ENCODE measurements at regions not wholly inside any gene's neighbourhood (a gene's known extent, or its start where the extent isn't known, plus 50 kb on each side); places are given as distances from the start of the nearest gene placed in this dataset.

GRCh38 chr5:159784993-159785392 is 131.3 kb upstream of the ADRA1B start:
- H3K27me3 ChIP-seq (ENCODE audit: control insufficient read depth in 1 of 2, insufficient read depth in 2 of 2, low read length in 1 of 2) = no peaks in the 10 kb centered on the region

GRCh38 chr5:159785656-159786055 is 130.6 kb upstream of the ADRA1B start:
- Histone ChIP-seq H3K36me3 (ENCODE audit: control insufficient read depth in 1 of 2, insufficient read depth in 2 of 2, low read length in 1 of 2) (no peaks in the 10 kb centered on the region), H3K27ac (ENCODE audit: low read depth in 1 of 2, low read length in 2 of 2) (peak overlapping the region; percentile 9 to 14), H3K9me3 (ENCODE audit: control insufficient read depth, low read length) (no peaks in the 10 kb centered on the region), H3K4me1 (ENCODE audit: control insufficient read depth in 1 of 2, insufficient read depth in 2 of 2, low read length in 2 of 2) (peaks cover 8 to 11% of the 10 kb centered on the region in 2 donors), H3K27me3 (ENCODE audit: control insufficient read depth in 1 of 2, insufficient read depth in 2 of 2, low read length in 1 of 2) (no peaks in the 10 kb centered on the region), H3K4me3 (ENCODE audit: low read length in 2 of 2) (no peak overlapping the region)
- 70 to 71% methylated on average over 3 of the region's 3 CpGs for WGBS, 2 donors
- DNase-seq = no peak
- intact Hi-C loops (cut with DNase I) = loop anchor here in 1 of 2 donors (5.0 kb wide), 1 partner anchor 97 kb away; no protein-coding TSS in a partner anchor
- ATAC-seq (ENCODE audit: low FRiP score) = no peak

More at GRCh38 chr5:159784993-159785392, 131.3 kb upstream of the ADRA1B start:
- H3K4me3 ChIP-seq (ENCODE audit: low read length in 2 of 2) = no peak overlapping the region
- no peak for ATAC-seq (ENCODE audit: low FRiP score)
- no peaks in the 10 kb centered on the region for H3K9me3 ChIP-seq (ENCODE audit: control insufficient read depth, low read length)
- no peak for DNase-seq
- H3K27ac ChIP-seq (ENCODE audit: low read depth in 1 of 2, low read length in 2 of 2) = peak overlapping the region in 1 of 2 donors; percentile 83
- no peaks in the 10 kb centered on the region for H3K36me3 ChIP-seq (ENCODE audit: control insufficient read depth in 1 of 2, insufficient read depth in 2 of 2, low read length in 1 of 2)
- peaks cover 12 to 16% of the 10 kb centered on the region in 2 donors for H3K4me1 ChIP-seq (ENCODE audit: control insufficient read depth in 1 of 2, insufficient read depth in 2 of 2, low read length in 2 of 2)
- intact Hi-C loops (cut with DNase I) = loop anchor here in 1 of 2 donors (5.0 kb wide), 2 partner anchors 97 to 127 kb away; no protein-coding TSS in a partner anchor

GRCh38 chr5:159786201-159786600 is 130.1 kb upstream of the ADRA1B start:
- no peak for DNase-seq

GRCh38 chr5:159786901-159787691 is 129.2 kb upstream of the ADRA1B start:
- WGBS, 2 donors = 19 to 26% methylated on average over 14 of the region's 14 CpGs
- Histone ChIP-seq H3K27me3 (ENCODE audit: control insufficient read depth in 1 of 2, insufficient read depth in 2 of 2, low read length in 1 of 2) (no peaks in the 10 kb centered on the region), H3K9me3 (ENCODE audit: control insufficient read depth, low read length) (no peaks in the 10 kb centered on the region), H3K4me3 (ENCODE audit: low read length in 2 of 2) (no peak overlapping the region), H3K27ac (ENCODE audit: low read depth in 1 of 2, low read length in 2 of 2) (peak overlapping the region; percentile 44 to 99), H3K36me3 (ENCODE audit: control insufficient read depth in 1 of 2, insufficient read depth in 2 of 2, low read length in 1 of 2) (no peaks in the 10 kb centered on the region), H3K4me1 (ENCODE audit: control insufficient read depth in 1 of 2, insufficient read depth in 2 of 2, low read length in 2 of 2) (peaks cover 3 to 4% of the 10 kb centered on the region in 2 donors)
- peak; percentile 49 to 89 for DNase-seq
- intact Hi-C loops (cut with DNase I) = loop anchor here in 1 of 2 donors (5.0 kb wide), 1 partner anchor 95 kb away; no protein-coding TSS in a partner anchor
- peak; percentile 86 for ATAC-seq (ENCODE audit: low FRiP score)

More at GRCh38 chr5:159786201-159786600, 130.1 kb upstream of the ADRA1B start:
- Histone ChIP-seq H3K27me3 (ENCODE audit: control insufficient read depth in 1 of 2, insufficient read depth in 2 of 2, low read length in 1 of 2) (no peaks in the 10 kb centered on the region), H3K4me3 (ENCODE audit: low read length in 2 of 2) (no peak overlapping the region), H3K36me3 (ENCODE audit: control insufficient read depth in 1 of 2, insufficient read depth in 2 of 2, low read length in 1 of 2) (no peaks in the 10 kb centered on the region), H3K9me3 (ENCODE audit: control insufficient read depth, low read length) (no peaks in the 10 kb centered on the region), H3K4me1 (ENCODE audit: control insufficient read depth in 1 of 2, insufficient read depth in 2 of 2, low read length in 2 of 2) (peaks cover 6 to 7% of the 10 kb centered on the region in 2 donors), H3K27ac (ENCODE audit: low read depth in 1 of 2, low read length in 2 of 2) (peak overlapping the region; percentile 44 to 93)
- intact Hi-C loops (cut with DNase I) = loop anchor here in 1 of 2 donors (5.0 kb wide), 1 partner anchor 96 kb away; no protein-coding TSS in a partner anchor
- 91 to 98% methylated on average over 3 of the region's 3 CpGs for WGBS, 2 donors
- ATAC-seq (ENCODE audit: low FRiP score) = no peak

GRCh38 chr5:159787837-159788236 is 128.4 kb upstream of the ADRA1B start:
- intact Hi-C loops (cut with DNase I) = loop anchor here in 1 of 2 donors (5.0 kb wide), 1 partner anchor 94 kb away; no protein-coding TSS in a partner anchor
- Histone ChIP-seq H3K27me3 (ENCODE audit: control insufficient read depth in 1 of 2, insufficient read depth in 2 of 2, low read length in 1 of 2) (no peaks in the 10 kb centered on the region), H3K4me1 (ENCODE audit: control insufficient read depth in 1 of 2, insufficient read depth in 2 of 2, low read length in 2 of 2) (peaks cover 3 to 4% of the 10 kb centered on the region in 2 donors), H3K9me3 (ENCODE audit: control insufficient read depth, low read length) (no peaks in the 10 kb centered on the region), H3K4me3 (ENCODE audit: low read length in 2 of 2) (no peak overlapping the region), H3K36me3 (ENCODE audit: control insufficient read depth in 1 of 2, insufficient read depth in 2 of 2, low read length in 1 of 2) (no peaks in the 10 kb centered on the region), H3K27ac (ENCODE audit: low read depth in 1 of 2, low read length in 2 of 2) (peak overlapping the region; percentile 78 to 99)
- 42 to 43% methylated on average over 2 of the region's 2 CpGs for WGBS, 2 donors
- no peak for DNase-seq
- ATAC-seq (ENCODE audit: low FRiP score) = no peak

- Histone ChIP-seq H3K36me3 (ENCODE audit: control insufficient read depth in 1 of 2, insufficient read depth in 2 of 2, low read length in 1 of 2) (no peaks in the 10 kb centered on the region), H3K27me3 (ENCODE audit: control insufficient read depth in 1 of 2, insufficient read depth in 2 of 2, low read length in 1 of 2) (no peaks in the 10 kb centered on the region), H3K4me1 (ENCODE audit: control insufficient read depth in 1 of 2, insufficient read depth in 2 of 2, low read length in 2 of 2) (peaks cover 3 to 4% of the 10 kb centered on the region in 2 donors), H3K27ac (ENCODE audit: low read depth in 1 of 2, low read length in 2 of 2) (peak overlapping the region in 1 of 2 donors; percentile 93), H3K4me3 (ENCODE audit: low read length in 2 of 2) (no peak overlapping the region), H3K9me3 (ENCODE audit: control insufficient read depth, low read length) (no peaks in the 10 kb centered on the region)
- DNase-seq (no peak), ATAC-seq (ENCODE audit: low FRiP score) (no peak)
- 57 to 82% methylated on average over 5 of the region's 5 CpGs for WGBS, 2 donors
- intact Hi-C loops (cut with DNase I) = loop anchor here in 1 of 2 donors (5.0 kb wide), 1 partner anchor 93 kb away; no protein-coding TSS in a partner anchor
These were observed 127.4 kb upstream of the ADRA1B start for GRCh38 chr5:159788835-159789331.

- intact Hi-C loops (cut with DNase I) = no loop called here
- H3K27me3 ChIP-seq (ENCODE audit: control insufficient read depth in 1 of 2, insufficient read depth in 2 of 2, low read length in 1 of 2) = no peaks in the 10 kb centered on the region
- H3K36me3 ChIP-seq (ENCODE audit: control insufficient read depth in 1 of 2, insufficient read depth in 2 of 2, low read length in 1 of 2) = no peaks in the 10 kb centered on the region
- no peaks in the 10 kb centered on the region for H3K9me3 ChIP-seq (ENCODE audit: control insufficient read depth, low read length)
- no peak for DNase-seq
- WGBS, 2 donors = 52 to 72% methylated on average over 2 of the region's 2 CpGs
- ATAC-seq (ENCODE audit: low FRiP score) = no peak
- H3K4me3 ChIP-seq (ENCODE audit: low read length in 2 of 2) = no peak overlapping the region
- H3K4me1 ChIP-seq (ENCODE audit: control insufficient read depth in 1 of 2, insufficient read depth in 2 of 2, low read length in 2 of 2) = peaks cover 3 to 4% of the 10 kb centered on the region in 2 donors
- no peak overlapping the region for H3K27ac ChIP-seq (ENCODE audit: low read depth in 1 of 2, low read length in 2 of 2)
These were observed 124.1 kb upstream of the ADRA1B start for GRCh38 chr5:159792180-159792579.

- intact Hi-C loops (cut with DNase I) = no loop called here
- 85 to 92% methylated on average over 4 of the region's 4 CpGs for WGBS, 2 donors
- no peaks in the 10 kb centered on the region for H3K9me3 ChIP-seq (ENCODE audit: control insufficient read depth, low read length)
- no peak overlapping the region for H3K27ac ChIP-seq (ENCODE audit: low read depth in 1 of 2, low read length in 2 of 2)
- ATAC-seq (ENCODE audit: low FRiP score) (no peak), DNase-seq (no peak)
- no peak overlapping the region for H3K4me3 ChIP-seq (ENCODE audit: low read length in 2 of 2)
- H3K4me1 ChIP-seq (ENCODE audit: control insufficient read depth in 1 of 2, insufficient read depth in 2 of 2, low read length in 2 of 2) = no peaks in the 10 kb centered on the region
- no peaks in the 10 kb centered on the region for H3K27me3 ChIP-seq (ENCODE audit: control insufficient read depth in 1 of 2, insufficient read depth in 2 of 2, low read length in 1 of 2)
- no peaks in the 10 kb centered on the region for H3K36me3 ChIP-seq (ENCODE audit: control insufficient read depth in 1 of 2, insufficient read depth in 2 of 2, low read length in 1 of 2)
These were observed 118.9 kb upstream of the ADRA1B start for GRCh38 chr5:159797261-159797970.

All from aorta (tissue), 5 donors.